ENCODE measurements at regions not wholly inside any gene's neighbourhood (a gene's known extent, or its start where the extent isn't known, plus 50 kb on each side); places are given as distances from the start of the nearest gene placed in this dataset.
A peak's percentile ranks its signal among the peaks of the same experiment; 100 is the strongest.

GRCh38 chr5:10173716-10174115 lies 76.0 kb downstream of the ATPSCKMT start:
- DNase-seq (ENCODE audit: low read depth in 2 of 2) = no peak

- no peak for DNase-seq (ENCODE audit: low read depth in 2 of 2)
These were observed 77.4 kb downstream of the ATPSCKMT start for GRCh38 chr5:10172247-10172646.

GRCh38 chr5:10169359-10169758 lies 80.3 kb downstream of the ATPSCKMT start:
- no peak for DNase-seq (ENCODE audit: low read depth in 2 of 2)

- no peak for DNase-seq (ENCODE audit: low read depth in 2 of 2)
These were observed 81.4 kb downstream of the ATPSCKMT start for GRCh38 chr5:10168254-10168653.

GRCh38 chr5:10167806-10168205 lies 81.9 kb downstream of the ATPSCKMT start:
- DNase-seq (ENCODE audit: low read depth in 2 of 2) = no peak

- no peak for DNase-seq (ENCODE audit: low read depth in 2 of 2)
These were observed 83.3 kb downstream of the ATPSCKMT start for GRCh38 chr5:10166392-10166791.

GRCh38 chr5:10162468-10162867 lies 87.2 kb downstream of the ATPSCKMT start:
- no peak for DNase-seq (ENCODE audit: low read depth in 2 of 2)

GRCh38 chr5:10161778-10162177 lies 87.9 kb downstream of the ATPSCKMT start:
- no peak for DNase-seq (ENCODE audit: low read depth in 2 of 2)

- no peak for DNase-seq (ENCODE audit: low read depth in 2 of 2)
These were observed 89.4 kb downstream of the ATPSCKMT start for GRCh38 chr5:10160241-10160640.

GRCh38 chr5:10158886-10159285 lies 90.8 kb downstream of the ATPSCKMT start:
- no peak for DNase-seq (ENCODE audit: low read depth in 2 of 2)

GRCh38 chr5:10157085-10157669 lies 92.5 kb downstream of the ATPSCKMT start:
- DNase-seq (ENCODE audit: low read depth in 2 of 2) = no peak

- DNase-seq (ENCODE audit: low read depth in 2 of 2) = no peak
These were observed 93.6 kb downstream of the ATPSCKMT start for GRCh38 chr5:10155897-10156667.

- no peak for DNase-seq (ENCODE audit: low read depth in 2 of 2)
These were observed 95.7 kb downstream of the ATPSCKMT start for GRCh38 chr5:10153808-10154537.

GRCh38 chr5:10153394-10153793 lies 96.3 kb downstream of the ATPSCKMT start:
- DNase-seq (ENCODE audit: low read depth in 2 of 2) = no peak

GRCh38 chr5:10151656-10152055 lies 98.0 kb downstream of the ATPSCKMT start:
- no peak for DNase-seq (ENCODE audit: low read depth in 2 of 2)

- DNase-seq (ENCODE audit: low read depth in 2 of 2) = no peak
These were observed 99.8 kb downstream of the ATPSCKMT start for GRCh38 chr5:10149911-10150310.

- peak; percentile 16 to 23 for DNase-seq (ENCODE audit: low read depth in 2 of 2)
These were observed 103.7 kb downstream of the ATPSCKMT start for GRCh38 chr5:10145923-10146401.

GRCh38 chr5:10144040-10144439 lies 105.6 kb downstream of the ATPSCKMT start:
- no peak for DNase-seq (ENCODE audit: low read depth in 2 of 2)

- no peak for DNase-seq (ENCODE audit: low read depth in 2 of 2)
These were observed 109.3 kb downstream of the ATPSCKMT start for GRCh38 chr5:10140195-10140973.

- DNase-seq (ENCODE audit: low read depth in 2 of 2) = no peak
These were observed 111.2 kb downstream of the ATPSCKMT start for GRCh38 chr5:10138395-10139057.

- no peak for DNase-seq (ENCODE audit: low read depth in 2 of 2)
These were observed 115.9 kb downstream of the ATPSCKMT start for GRCh38 chr5:10133830-10134229.

All from fibroblast of skin of left quadriceps (primary cell).